RWPE1 (cell line): ENCODE measurements at regions not wholly inside any gene's neighbourhood (a gene's known extent, or its start where the extent isn't known, plus 50 kb on each side); places are given as distances from the start of the nearest gene placed in this dataset.

Experiments used
- CTCF ChIA-PET: fragments of 350-600 bp; sonication (Branson Sonifier 250); formaldehyde crosslinking; extraction: SDS; loops from one replicate; lab custom pipeline; 2021; lab: Yijun Ruan, JAX
- POLR2A ChIA-PET: fragments of 400-600 bp; formaldehyde crosslinking; extraction: SDS; loops from one replicate; lab custom pipeline; 2020; ENCODE audit warnings: antibody characterized with exemption; ENCODE audit not compliant: low non-redundant PET; lab: Yijun Ruan, JAX
- DNase-seq: peaks from one replicate; pipeline ENCODE4 v3.0.0; 2012; ENCODE audit warnings: low spot score
- H3K27ac ChIP-seq: fragments of 450-650 bp; 2 replicates; pipeline ENCODE4 v1.5.1; 2017
- TF ChIP-seq, protein P1 (sequence below): fragments of 450-650 bp; conservative IDR thresholded peaks from 2 replicates; pipeline ENCODE4 v1.5.1; 2017; ENCODE audit warnings: low read depth, mild to moderate bottlenecking

DNA sequence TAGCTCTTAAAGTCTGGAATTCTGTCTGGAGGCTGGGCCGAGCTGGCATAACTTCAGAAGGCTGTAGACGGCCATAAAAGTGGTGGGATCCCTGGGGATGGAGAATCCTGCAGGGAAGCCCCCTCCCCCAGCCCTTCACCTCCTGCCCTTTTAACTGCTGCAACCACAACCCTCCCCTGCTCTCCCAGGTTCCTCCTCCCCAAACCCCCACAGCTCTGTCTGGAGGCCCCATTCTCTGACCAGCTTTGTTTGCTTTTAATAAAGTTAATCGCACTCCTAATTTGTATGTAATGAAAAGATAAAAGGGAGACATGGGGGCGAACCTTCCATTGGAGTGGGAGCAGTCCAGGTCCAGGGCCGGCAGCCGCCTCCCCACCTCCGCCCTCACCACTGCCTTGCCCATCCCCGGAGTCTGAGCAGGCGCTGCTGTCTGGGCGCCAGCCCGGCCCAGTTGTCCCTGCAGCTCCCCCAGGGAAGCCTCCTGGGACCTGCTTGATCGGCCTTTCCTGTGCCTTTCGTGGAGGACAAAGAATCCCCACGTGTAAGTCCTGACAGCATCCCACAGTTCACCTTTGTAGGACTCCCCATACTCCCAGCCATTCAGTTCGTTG lies 84.3 kb downstream of the PJA1 start:
- H3K27ac ChIP-seq = no peak overlapping the region
- TF ChIP-seq, protein P1, sequence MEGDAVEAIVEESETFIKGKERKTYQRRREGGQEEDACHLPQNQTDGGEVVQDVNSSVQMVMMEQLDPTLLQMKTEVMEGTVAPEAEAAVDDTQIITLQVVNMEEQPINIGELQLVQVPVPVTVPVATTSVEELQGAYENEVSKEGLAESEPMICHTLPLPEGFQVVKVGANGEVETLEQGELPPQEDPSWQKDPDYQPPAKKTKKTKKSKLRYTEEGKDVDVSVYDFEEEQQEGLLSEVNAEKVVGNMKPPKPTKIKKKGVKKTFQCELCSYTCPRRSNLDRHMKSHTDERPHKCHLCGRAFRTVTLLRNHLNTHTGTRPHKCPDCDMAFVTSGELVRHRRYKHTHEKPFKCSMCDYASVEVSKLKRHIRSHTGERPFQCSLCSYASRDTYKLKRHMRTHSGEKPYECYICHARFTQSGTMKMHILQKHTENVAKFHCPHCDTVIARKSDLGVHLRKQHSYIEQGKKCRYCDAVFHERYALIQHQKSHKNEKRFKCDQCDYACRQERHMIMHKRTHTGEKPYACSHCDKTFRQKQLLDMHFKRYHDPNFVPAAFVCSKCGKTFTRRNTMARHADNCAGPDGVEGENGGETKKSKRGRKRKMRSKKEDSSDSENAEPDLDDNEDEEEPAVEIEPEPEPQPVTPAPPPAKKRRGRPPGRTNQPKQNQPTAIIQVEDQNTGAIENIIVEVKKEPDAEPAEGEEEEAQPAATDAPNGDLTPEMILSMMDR = no peak
- DNase-seq = no peak
- POLR2A ChIA-PET = no interaction called here
- CTCF ChIA-PET = no interaction called here

DNA sequence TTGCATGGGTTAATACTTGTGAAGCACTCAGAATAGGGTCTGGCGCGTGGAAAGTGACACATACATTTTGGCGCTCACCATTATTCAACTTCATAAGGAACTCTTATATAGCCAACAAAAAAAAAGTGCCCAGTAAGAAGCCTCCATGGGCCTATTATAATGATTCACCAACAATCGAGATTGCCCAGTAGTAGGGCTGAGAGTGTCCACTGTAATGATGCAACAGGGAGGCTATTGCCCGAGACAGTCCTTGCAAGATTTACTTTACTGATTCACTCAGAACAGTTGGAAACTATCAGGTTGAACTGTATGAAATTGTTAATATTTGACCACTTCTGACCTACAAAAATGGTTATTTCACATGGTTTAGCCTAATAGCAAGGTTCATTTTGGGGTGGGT lies 86.0 kb downstream of the PJA1 start:
- no peak for DNase-seq
- CTCF ChIA-PET = no interaction called here
- H3K27ac ChIP-seq = no peak overlapping the region
- POLR2A ChIA-PET = no interaction called here
- TF ChIP-seq, protein P1 = no peak

DNA sequence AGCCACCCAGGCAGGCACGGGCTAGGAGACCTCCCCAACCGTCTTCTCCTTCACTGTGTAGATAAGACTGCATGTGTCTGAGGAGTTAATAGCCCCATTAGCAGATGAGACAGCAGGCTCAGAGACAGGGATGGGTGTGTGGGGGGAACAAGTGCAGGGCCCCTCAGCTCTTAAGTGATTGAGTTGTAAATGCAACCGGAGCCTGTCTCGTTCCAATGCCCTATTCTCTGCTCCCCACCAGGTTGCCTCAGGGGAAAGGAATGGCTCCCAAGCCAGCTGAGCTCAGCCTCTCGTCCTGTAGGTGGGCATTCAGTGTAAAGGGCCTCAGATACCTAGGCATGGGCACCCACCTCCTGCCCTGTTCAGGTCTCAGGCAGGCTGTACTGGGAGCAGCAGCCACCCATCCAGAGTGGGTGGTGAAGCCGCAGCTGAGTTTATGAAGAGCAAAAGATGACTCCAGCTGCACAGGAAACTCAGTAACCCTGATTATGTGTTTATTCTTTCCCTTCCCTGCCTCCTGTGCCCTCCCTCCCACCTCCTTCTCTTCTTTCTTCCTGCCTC lies 87.3 kb downstream of the PJA1 start:
- ChIA-PET POLR2A (no interaction called here), CTCF (interaction anchor here (0.8 kb wide), 1 partner anchor 11 kb away, joined by 4 read pairs; no protein-coding TSS in a partner anchor)
- DNase-seq = no peak
- no peak overlapping the region for H3K27ac ChIP-seq
- TF ChIP-seq, protein P1 = no peak

DNA sequence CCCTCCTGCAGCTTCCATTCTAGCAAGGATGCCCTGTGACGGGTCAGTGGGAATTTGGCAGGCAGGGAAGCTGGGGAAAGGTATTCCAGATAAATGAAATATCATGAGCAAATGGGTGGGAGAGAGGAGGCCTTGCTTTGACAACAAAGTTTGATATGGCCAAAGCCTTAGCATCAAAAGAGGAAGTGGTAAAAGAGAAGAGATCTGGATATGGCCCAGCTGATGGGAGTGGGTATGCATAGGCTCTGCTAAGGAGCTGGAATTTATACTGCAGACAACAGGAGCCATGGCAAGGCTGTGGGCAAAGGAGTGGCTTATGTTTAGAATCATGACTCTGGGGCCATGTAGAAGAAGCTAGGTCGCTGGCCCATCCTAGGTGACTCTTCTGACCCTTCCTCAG lies 89.2 kb downstream of the PJA1 start:
- no peak overlapping the region for H3K27ac ChIP-seq
- DNase-seq = no peak
- ChIA-PET CTCF (interaction anchor here (1.0 kb wide), 1 partner anchor 248 kb away, joined by 4 read pairs; no protein-coding TSS in a partner anchor), POLR2A (no interaction called here)
- TF ChIP-seq, protein P1 = no peak

DNA sequence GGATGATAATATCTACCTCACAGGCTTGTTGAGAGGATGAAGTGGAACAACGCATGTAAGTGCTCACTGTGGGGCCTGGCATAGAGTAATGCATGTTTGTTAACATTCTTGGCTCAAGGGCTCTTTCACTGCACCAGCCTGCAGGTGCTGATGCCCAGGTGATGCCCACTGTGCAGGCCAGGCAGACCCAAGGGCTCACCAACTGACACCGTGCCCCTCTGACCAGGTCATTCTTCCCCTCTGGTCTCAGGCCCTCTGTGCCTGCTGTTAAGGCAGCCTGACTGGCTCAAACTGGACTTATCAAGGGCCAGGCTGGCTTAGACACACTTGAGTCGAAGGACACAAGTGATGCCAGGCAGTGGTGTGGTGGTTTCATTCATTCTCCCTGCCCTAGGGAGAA lies 90.5 kb downstream of the PJA1 start:
- no peak overlapping the region for H3K27ac ChIP-seq
- CTCF ChIA-PET = no interaction called here
- no peak for DNase-seq
- POLR2A ChIA-PET = no interaction called here
- TF ChIP-seq, protein P1 = no peak

DNA sequence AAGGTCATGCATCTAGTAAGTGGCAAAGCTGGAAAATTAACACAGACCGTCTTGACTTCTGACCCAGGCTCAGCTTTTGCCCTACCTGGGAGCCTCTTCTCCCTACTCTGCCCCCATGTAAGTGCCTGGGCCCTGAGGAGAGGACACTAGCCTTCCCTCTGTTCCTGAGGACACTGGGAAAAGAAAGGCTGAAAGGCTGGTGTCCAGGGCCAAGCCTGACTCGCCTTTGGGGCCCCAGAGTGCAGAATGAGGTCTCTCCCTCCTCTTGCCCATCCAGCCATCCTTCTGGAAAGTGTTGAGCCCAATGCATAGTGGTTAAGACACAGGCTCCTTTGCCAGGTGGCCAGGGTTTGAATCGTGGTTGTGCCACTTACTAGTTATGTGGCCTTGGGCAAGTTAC lies 91.5 kb downstream of the PJA1 start:
- CTCF ChIA-PET = no interaction called here
- POLR2A ChIA-PET = no interaction called here
- H3K27ac ChIP-seq = no peak overlapping the region
- DNase-seq = no peak
- TF ChIP-seq, protein P1 = no peak
